Testis (tissue), 2 donors: ENCODE measurements at regions not wholly inside any gene's neighbourhood (a gene's known extent, or its start where the extent isn't known, plus 50 kb on each side); places are given as distances from the start of the nearest gene placed in this dataset.

Experiments
- DNase-seq: peaks from one replicate; pipeline ENCODE4 v3.0.0-alpha.2; 2019
- H3K27ac ChIP-seq, 2 donors: fragments of 200-600 bp; sonication (generic); one replicate each; pipeline ENCODE4 v1.5.1; 2019
- H3K27me3 ChIP-seq: fragments of 200-600 bp; sonication (generic); one replicate; pipeline ENCODE4 v1.5.1; 2019
- H3K36me3 ChIP-seq: fragments of 200-600 bp; sonication (generic); one replicate; pipeline ENCODE4 v1.5.1; 2017; ENCODE audit warnings: low read depth; ENCODE audit errors: missing control alignments
- H3K4me1 ChIP-seq: fragments of 200-600 bp; sonication (generic); one replicate; pipeline ENCODE4 v1.5.1; 2019
- H3K4me3 ChIP-seq, 2 donors: fragments of 200-600 bp; sonication (generic); one replicate each; pipeline ENCODE4 v1.5.1; 2017 to 2019
- H3K9me3 ChIP-seq: fragments of 200-600 bp; sonication (generic); one replicate; pipeline ENCODE4 v1.5.1; 2017
- CTCF ChIP-seq, 3 experiments: fragments of 450-650 bp in 2 of 3; fragments of 200-600 bp in 1 of 3; sonication (generic) in 1 of 3; IDR thresholded peaks; one replicate each; pipeline ENCODE4 v1.5.1; 2016 to 2019; ENCODE audit warnings: antibody characterized with exemption in 3 of 3, mild to moderate bottlenecking in 2 of 3, moderate library complexity in 1 of 3
- POLR2A ChIP-seq: fragments of 450-650 bp; IDR thresholded peaks from one replicate; pipeline ENCODE4 v1.6.1; 2017; ENCODE audit warnings: antibody characterized with exemption, mild to moderate bottlenecking, moderate library complexity
- WGBS, 2 donors: methylation state at CpG; one replicate each; pipeline ENCODE4 v1.1.5; 2018; 5-methylcytosine and 5-hydroxymethylcytosine counted together
- intact Hi-C: fragments of 100-400 bp; cut with DNase I; formaldehyde crosslinking; loops from one replicate; pipeline ENCODE4 v1.15.1; 2023; ENCODE audit warnings: low total_unique reads

- WGBS, 2 donors = 27 to 33% methylated on average over 7 of the region's 7 CpGs
- TF ChIP-seq POLR2A (no peak), CTCF (IDR thresholded peaks at IDR 0.05) (no peak)
- DNase-seq = peak; percentile 57
- H3K27ac ChIP-seq = peak overlapping the region; percentile 72 to 76
- no peaks in the 10 kb centered on the region for H3K36me3 ChIP-seq
- H3K4me1 ChIP-seq = peaks cover 14% of the 10 kb centered on the region
- no peak overlapping the region for H3K4me3 ChIP-seq
- H3K27me3 ChIP-seq = no peaks in the 10 kb centered on the region
- intact Hi-C loops = no loop called here
- no peaks in the 10 kb centered on the region for H3K9me3 ChIP-seq
These were observed 159.7 kb upstream of the ZNF236 start for GRCh38 chr18:76662626-76663025.

DNA sequence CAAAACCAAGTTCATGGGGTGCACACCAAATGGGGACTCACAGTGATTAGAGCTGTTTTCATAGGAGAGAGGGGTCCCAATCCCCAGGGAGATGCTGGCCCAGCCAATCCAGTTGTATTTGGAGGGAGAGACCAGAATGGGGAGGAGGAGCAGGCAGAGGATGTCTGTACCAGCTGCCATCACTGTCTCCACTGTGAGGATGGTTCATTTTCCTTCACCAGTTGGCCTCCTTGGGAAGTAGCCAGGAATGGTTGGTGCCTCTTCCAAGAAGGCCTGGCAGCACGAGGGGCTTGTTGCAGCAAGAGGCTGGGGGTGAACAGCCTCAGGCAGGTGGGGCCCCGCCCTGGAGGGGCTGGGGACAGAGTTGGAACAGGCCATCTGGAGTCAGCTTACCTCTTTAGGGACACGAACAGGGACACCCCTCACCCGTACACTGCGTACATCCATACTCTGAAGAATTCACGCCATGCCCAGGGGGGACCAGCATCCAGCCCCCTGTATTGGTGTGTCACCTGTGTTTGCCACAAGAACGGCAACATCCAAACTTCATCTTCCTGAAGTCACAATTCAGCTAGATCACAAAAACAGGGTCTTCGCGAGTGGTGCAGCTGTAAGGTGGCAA lies 161.7 kb upstream of the ZNF236 start:
- Histone ChIP-seq H3K27ac (peak overlapping the region in 1 of 2 donors; percentile 76), H3K27me3 (no peaks in the 10 kb centered on the region), H3K4me1 (peaks cover 10% of the 10 kb centered on the region), H3K4me3 (no peak overlapping the region), H3K36me3 (no peaks in the 10 kb centered on the region), H3K9me3 (no peaks in the 10 kb centered on the region)
- WGBS, 2 donors = 84 to 92% methylated on average over 9 of the region's 9 CpGs
- intact Hi-C loops = no loop called here
- TF ChIP-seq CTCF (IDR thresholded peaks at IDR 0.05) = no peak
- TF ChIP-seq POLR2A = no peak
- DNase-seq = no peak

GRCh38 chr18:76658627-76659026 lies 163.6 kb upstream of the ZNF516 start:
- intact Hi-C loops = no loop called here

GRCh38 chr18:76657911-76658470 lies 162.9 kb upstream of the ZNF516 start:
- H3K27ac ChIP-seq = no peak overlapping the region
- DNase-seq = no peak
- H3K4me1 ChIP-seq = peaks cover 17% of the 10 kb centered on the region
- 51 to 55% methylated on average over 9 of the region's 9 CpGs for WGBS, 2 donors
- no peak for TF ChIP-seq POLR2A
- TF ChIP-seq CTCF (IDR thresholded peaks at IDR 0.05) = no peak
- H3K9me3 ChIP-seq = no peaks in the 10 kb centered on the region
- intact Hi-C loops = no loop called here
- H3K36me3 ChIP-seq = no peaks in the 10 kb centered on the region
- H3K4me3 ChIP-seq = no peak overlapping the region
- H3K27me3 ChIP-seq = no peaks in the 10 kb centered on the region

More at GRCh38 chr18:76658627-76659026, 163.6 kb upstream of the ZNF516 start:
- TF ChIP-seq POLR2A = no peak
- TF ChIP-seq CTCF (IDR thresholded peaks at IDR 0.05) = peak in 2 of 3 experiments; percentile 31 to 39
- no peaks in the 10 kb centered on the region for H3K36me3 ChIP-seq
- no peak overlapping the region for H3K27ac ChIP-seq
- H3K4me3 ChIP-seq = no peak overlapping the region
- H3K27me3 ChIP-seq = no peaks in the 10 kb centered on the region
- H3K9me3 ChIP-seq = no peaks in the 10 kb centered on the region
- WGBS, 2 donors = 68 to 69% methylated on average over 7 of the region's 7 CpGs
- peaks cover 17% of the 10 kb centered on the region for H3K4me1 ChIP-seq
- DNase-seq = no peak
